Epithelial cell of esophagus (primary cell): ENCODE measurements at regions not wholly inside any gene's neighbourhood (a gene's known extent, or its start where the extent isn't known, plus 50 kb on each side); places are given as distances from the start of the nearest gene placed in this dataset.
A peak's percentile ranks its signal among the peaks of the same experiment; 100 is the strongest.

Experiments
- DNase-seq: peaks from one replicate; pipeline ENCODE4 v3.0.0; 2010; ENCODE audit warnings: low read depth
- H3K4me3 ChIP-seq: 2 replicates; pipeline ENCODE4 v1.5.1; 2011; ENCODE audit warnings: mild to moderate bottlenecking, low read length, control low read depth
- CTCF ChIP-seq: IDR thresholded peaks from 2 replicates; pipeline ENCODE4 v1.5.1; 2011; ENCODE audit warnings: low read depth, mild to moderate bottlenecking, low read length, control low read depth, inconsistent platforms; ENCODE audit not compliant: insufficient read depth; ENCODE audit errors: missing control alignments

- no peak overlapping the region for H3K4me3 ChIP-seq
- no peak for DNase-seq
- no peak for TF ChIP-seq CTCF
Observed at GRCh38 chr2:200127848-200128247, 172.5 kb downstream of the MAIP1 start.

- H3K4me3 ChIP-seq, result no peak overlapping the region
- TF ChIP-seq CTCF, result no peak
- DNase-seq, result no peak
Observed at GRCh38 chr2:200128296-200128695, 172.9 kb downstream of the MAIP1 start.

- TF ChIP-seq CTCF, result no peak
- peak; percentile 83 for DNase-seq
- no peak overlapping the region for H3K4me3 ChIP-seq
Observed at GRCh38 chr2:200129721-200130462, 174.5 kb downstream of the MAIP1 start.

GRCh38 chr2:200130762-200131166 is 175.4 kb downstream of the MAIP1 start:
- DNase-seq, result peak; percentile 25
- H3K4me3 ChIP-seq, result no peak overlapping the region
- no peak for TF ChIP-seq CTCF

- DNase-seq, result peak; percentile 44
- H3K4me3 ChIP-seq, result no peak overlapping the region
- TF ChIP-seq CTCF, result no peak
Observed at GRCh38 chr2:200131307-200131706, 175.2 kb upstream of the SPATS2L start.

GRCh38 chr2:200135082-200135481 is 171.4 kb upstream of the SPATS2L start:
- DNase-seq, result no peak
- TF ChIP-seq CTCF, result no peak
- H3K4me3 ChIP-seq, result no peak overlapping the region

- DNase-seq, result no peak
- H3K4me3 ChIP-seq, result no peak overlapping the region
- TF ChIP-seq CTCF, result no peak
Observed at GRCh38 chr2:200136655-200137054, 169.8 kb upstream of the SPATS2L start.
